Adrenal gland (tissue), 5 donors: ENCODE measurements at regions not wholly inside any gene's neighbourhood (a gene's known extent, or its start where the extent isn't known, plus 50 kb on each side); places are given as distances from the start of the nearest gene placed in this dataset.

ENCODE experiments used
- POLR2A ChIP-seq, 2 donors: fragments of 450-650 bp; IDR thresholded peaks; one replicate each; pipeline ENCODE4 v1.6.1; 2017; ENCODE audit warnings: antibody characterized with exemption in 2 of 2, mild to moderate bottlenecking in 2 of 2, moderate library complexity in 1 of 2
- TF ChIP-seq, protein P1 (sequence below), 6 experiments: fragments of 450-650 bp in 4 of 6; fragments of 200-600 bp in 2 of 6; sonication (generic) in 1 of 6; IDR thresholded peaks; 1 replicate in 5 of 6; 2 replicates in 1 of 6; pipeline versions ENCODE4 v1.5.1 to v1.8.0; 2016 to 2021; ENCODE audit warnings: antibody characterized with exemption in 6 of 6, mild to moderate bottlenecking in 2 of 6, moderate library complexity in 1 of 6
- donor health status: DM: no; HTN: no; CAD: no.

DNA sequence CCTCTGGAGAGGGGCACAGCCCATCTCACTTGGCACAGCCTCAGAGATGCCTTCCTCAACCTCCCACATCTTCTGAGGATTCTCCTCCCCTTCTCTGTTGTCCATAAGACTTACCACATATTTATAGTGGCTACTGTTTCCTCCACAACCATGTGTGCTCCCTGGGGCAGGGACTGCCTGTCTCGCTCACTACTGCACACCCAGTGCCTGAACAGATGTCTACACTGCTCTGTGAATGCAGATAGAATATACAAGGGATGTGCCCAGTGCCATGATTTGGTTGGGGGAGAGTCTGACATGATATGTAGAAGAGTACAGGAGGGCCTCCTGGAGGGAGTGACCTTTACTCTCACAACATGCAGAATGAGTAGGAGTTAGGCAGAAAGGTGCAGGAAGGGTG, 67.3 kb upstream of the ANO1 start:
- TF ChIP-seq, protein P1, sequence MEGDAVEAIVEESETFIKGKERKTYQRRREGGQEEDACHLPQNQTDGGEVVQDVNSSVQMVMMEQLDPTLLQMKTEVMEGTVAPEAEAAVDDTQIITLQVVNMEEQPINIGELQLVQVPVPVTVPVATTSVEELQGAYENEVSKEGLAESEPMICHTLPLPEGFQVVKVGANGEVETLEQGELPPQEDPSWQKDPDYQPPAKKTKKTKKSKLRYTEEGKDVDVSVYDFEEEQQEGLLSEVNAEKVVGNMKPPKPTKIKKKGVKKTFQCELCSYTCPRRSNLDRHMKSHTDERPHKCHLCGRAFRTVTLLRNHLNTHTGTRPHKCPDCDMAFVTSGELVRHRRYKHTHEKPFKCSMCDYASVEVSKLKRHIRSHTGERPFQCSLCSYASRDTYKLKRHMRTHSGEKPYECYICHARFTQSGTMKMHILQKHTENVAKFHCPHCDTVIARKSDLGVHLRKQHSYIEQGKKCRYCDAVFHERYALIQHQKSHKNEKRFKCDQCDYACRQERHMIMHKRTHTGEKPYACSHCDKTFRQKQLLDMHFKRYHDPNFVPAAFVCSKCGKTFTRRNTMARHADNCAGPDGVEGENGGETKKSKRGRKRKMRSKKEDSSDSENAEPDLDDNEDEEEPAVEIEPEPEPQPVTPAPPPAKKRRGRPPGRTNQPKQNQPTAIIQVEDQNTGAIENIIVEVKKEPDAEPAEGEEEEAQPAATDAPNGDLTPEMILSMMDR (IDR thresholded peaks at IDR 0.05), result no peak
- no peak for TF ChIP-seq POLR2A (IDR thresholded peaks at IDR 0.05)
